K562 (cell line): ENCODE measurements at regions not wholly inside any gene's neighbourhood (a gene's known extent, or its start where the extent isn't known, plus 50 kb on each side); places are given as distances from the start of the nearest gene placed in this dataset.

Experiments
- ATAC-seq: fragments of 200-7000 bp; cut with Tn5 transposase; 3 replicates; pipeline ENCODE4 v1.9.1; 2020; ENCODE audit warnings: moderate library complexity
- BruUV-seq: library from RNA; stranded (reverse); fragments of 400-500 nt; replicated peaks from 2 replicates; lab custom pipeline; 2021; lab: Mats Ljungman, UMichigan
- CTCF ChIA-PET: fragments of 300-600 bp; formaldehyde crosslinking; extraction: SDS; loops from one replicate; lab custom pipeline; 2021; ENCODE audit warnings: low intra/inter-chr PET ratio; lab: Yijun Ruan, JAX
- POLR2A ChIA-PET: fragments of 300-600, 350-650 bp; sonication (Branson Sonifier 250); formaldehyde crosslinking; extraction: SDS; loops from one replicate; lab custom pipeline; 2021; ENCODE audit warnings: antibody characterized with exemption, inconsistent platforms; lab: Yijun Ruan, JAX
- DNase-seq, 4 experiments: peaks; one replicate each; pipeline versions ENCODE4 v3.0.0 to v3.0.0-alpha.2; 2011 to 2018; ENCODE audit warnings: low spot score in 3 of 4, mixed read lengths in 3 of 4; ENCODE audit errors: extremely low read depth in 1 of 4
- FAIRE-seq: peaks from 2 replicates; lab custom pipeline; 2011; peaks lifted over from hg19 to GRCh38; lab: Jason Lieb, UNC
- H2AFZ ChIP-seq: 2 replicates; pipeline ENCODE4 v1.6.0; 2011; ENCODE audit warnings: low read depth, low read length, control low read depth, inconsistent platforms
- H3K27ac ChIP-seq: fragments of 200-600 bp; 3 replicates; pipeline ENCODE4 v1.8.0; 2011; ENCODE audit warnings: low read depth, mild to moderate bottlenecking, control low read depth, inconsistent platforms, low read length, moderate library complexity, mixed read lengths; ENCODE audit errors: extremely low read depth
- H3K27me3 ChIP-seq, 2 experiments: fragments of 300-600 bp in 1 of 2; 2 replicates in 1 of 2; 3 replicates in 1 of 2; pipeline versions ENCODE4 v1.6.0 to v1.8.0; 2011; ENCODE audit warnings: inconsistent platforms in 2 of 2, low read length in 2 of 2, mild to moderate bottlenecking in 1 of 2, mixed read lengths in 1 of 2, moderate library complexity in 1 of 2; ENCODE audit not compliant: control insufficient read depth in 2 of 2, insufficient read depth in 2 of 2
- H3K36me3 ChIP-seq: fragments of 300-600 bp; 3 replicates; pipeline ENCODE4 v1.8.0; 2011; ENCODE audit warnings: mild to moderate bottlenecking, low read length, inconsistent platforms; ENCODE audit not compliant: control insufficient read depth, insufficient read depth
- H3K4me1 ChIP-seq, 2 experiments: fragments of 200-600 bp in 1 of 2; replicated peaks in 1 of 2; 2 replicates in 1 of 2; 3 replicates in 1 of 2; pipeline versions ENCODE4 v1.5.1 to v1.8.0; 2011; ENCODE audit warnings: inconsistent platforms in 2 of 2, low read length in 2 of 2, mild to moderate bottlenecking in 1 of 2, mixed read lengths in 1 of 2, moderate library complexity in 1 of 2; ENCODE audit not compliant: control insufficient read depth in 2 of 2, insufficient read depth in 2 of 2
- H3K4me2 ChIP-seq: 2 replicates; pipeline ENCODE4 v1.6.1; 2011; ENCODE audit warnings: low read length, control low read depth, inconsistent platforms, mixed read lengths; ENCODE audit not compliant: insufficient read depth
- H3K4me3 ChIP-seq: fragments of 200-600 bp; sonication (generic), shearing (Covaris generic); 2 replicates; pipeline ENCODE4 v1.5.1; 2016; ENCODE audit warnings: control low read depth, inconsistent platforms
- H3K79me2 ChIP-seq: fragments of 200-600 bp; 3 replicates; pipeline ENCODE4 v1.8.0; 2011; ENCODE audit warnings: low read length, inconsistent platforms; ENCODE audit not compliant: control insufficient read depth, insufficient read depth
- H3K9ac ChIP-seq, 2 experiments: 2 replicates each; pipeline versions ENCODE4 v1.6.0 to v1.6.1; 2011; ENCODE audit warnings: low read depth in 2 of 2, low read length in 2 of 2, control low read depth in 1 of 2, inconsistent platforms in 1 of 2, mild to moderate bottlenecking in 1 of 2, mixed read lengths in 1 of 2; ENCODE audit not compliant: insufficient read depth in 1 of 2
- H3K9me1 ChIP-seq: one replicate; pipeline ENCODE4 v1.6.0; 2011; ENCODE audit warnings: inconsistent platforms, mild to moderate bottlenecking, low read length, moderate library complexity; ENCODE audit not compliant: control insufficient read depth, insufficient read depth
- H3K9me3 ChIP-seq: replicated peaks from 2 replicates; pipeline ENCODE4 v1.5.1; 2011; ENCODE audit warnings: low read depth, low read length, inconsistent platforms; ENCODE audit not compliant: control insufficient read depth, insufficient read depth
- H4K20me1 ChIP-seq: replicated peaks from 2 replicates; pipeline ENCODE4 v1.6.1; 2011; ENCODE audit warnings: low read length, inconsistent platforms, mixed read lengths; ENCODE audit not compliant: control insufficient read depth, insufficient read depth
- ARID2 ChIP-seq: fragments of 450-650 bp; IDR thresholded peaks from 2 replicates; pipeline ENCODE4 v1.6.1; 2017; ENCODE audit warnings: antibody characterized with exemption, mild to moderate bottlenecking
- E4F1 ChIP-seq: fragments of 250-450 bp; sonication (Bioruptor Pico); IDR thresholded peaks from 2 replicates; pipeline ENCODE4 v1.5.0; 2021; ENCODE audit warnings: mild to moderate bottlenecking, borderline replicate concordance
- FIP1L1 ChIP-seq: fragments of 200-400 bp; formaldehyde crosslinking; IDR thresholded peaks from 2 replicates; pipeline ENCODE4 v1.6.1; 2018; ENCODE audit warnings: mild to moderate bottlenecking, low read depth, low read length; ENCODE audit not compliant: poor library complexity, severe bottlenecking
- FOXP1 ChIP-seq: sonication (generic); formaldehyde crosslinking; IDR thresholded peaks from 2 replicates; pipeline ENCODE4 v1.8.0; 2022; ENCODE audit warnings: mild to moderate bottlenecking, missing genetic modification reagents
- GATAD2B ChIP-seq: fragments of 450-650 bp; IDR thresholded peaks from 2 replicates; pipeline ENCODE4 v1.6.1; 2017; ENCODE audit warnings: mild to moderate bottlenecking, borderline replicate concordance
- ID3 ChIP-seq, 2 experiments: fragments of 250-450 bp in 1 of 2; fragments of 450-650 bp in 1 of 2; sonication (Bioruptor Pico) in 1 of 2; IDR thresholded peaks; 2 replicates each; pipeline versions ENCODE4 v1.6.1 to v1.8.0; 2016 to 2021; ENCODE audit warnings: mild to moderate bottlenecking in 2 of 2, moderate library complexity in 2 of 2, missing compliant biosample characterization in 1 of 2, missing genetic modification characterization in 1 of 2
- IRF2 ChIP-seq: sonication (generic); formaldehyde crosslinking; IDR thresholded peaks from 2 replicates; pipeline ENCODE4 v1.8.1; 2022; ENCODE audit warnings: mild to moderate bottlenecking, missing genetic modification reagents
- KDM4B ChIP-seq, 2 experiments: fragments of 450-650 bp in 1 of 2; sonication (generic) in 1 of 2; IDR thresholded peaks; 2 replicates each; pipeline ENCODE4 v1.6.1; 2016 to 2017; ENCODE audit warnings: borderline replicate concordance in 2 of 2, antibody characterized with exemption in 1 of 2, low read depth in 1 of 2, mild to moderate bottlenecking in 1 of 2
- MITF ChIP-seq: IDR thresholded peaks from 2 replicates; pipeline ENCODE4 v1.6.1; 2014; ENCODE audit warnings: antibody characterized with exemption
- PHF8 ChIP-seq: fragments of 200-600 bp; sonication (generic); IDR thresholded peaks from 2 replicates; pipeline ENCODE4 v1.6.1; 2012; ENCODE audit warnings: mixed run types, mild to moderate bottlenecking, inconsistent platforms, low read length, moderate library complexity, borderline replicate concordance
- RHOXF2B ChIP-seq: fragments of 250-450 bp; sonication (Bioruptor Pico); conservative IDR thresholded peaks from 2 replicates; pipeline ENCODE4 v1.5.1; 2021
- SIN3B ChIP-seq: fragments of 450-650 bp; IDR thresholded peaks from 2 replicates; pipeline ENCODE4 v1.6.1; 2017; ENCODE audit warnings: low read depth, mild to moderate bottlenecking, moderate library complexity
- SMARCB1 ChIP-seq: IDR thresholded peaks from 2 replicates; pipeline ENCODE4 v1.6.1; 2011; ENCODE audit warnings: improper control_type of control experiment, low read depth; ENCODE audit not compliant: insufficient read length
- SPI1 ChIP-seq: IDR thresholded peaks from 2 replicates; pipeline ENCODE4 v1.6.1; 2011; ENCODE audit warnings: low read depth, low read length, control low read depth, borderline replicate concordance
- TRIM24 ChIP-seq, 2 experiments: fragments of 450-650 bp; IDR thresholded peaks; 2 replicates each; pipeline ENCODE4 v1.6.1; 2016
- USF2 ChIP-seq: sonication (generic); formaldehyde crosslinking; IDR thresholded peaks from 2 replicates; pipeline ENCODE4 v1.5.0; 2020; ENCODE audit warnings: missing genetic modification reagents
- ZFX ChIP-seq: sonication (generic); formaldehyde crosslinking; IDR thresholded peaks from 2 replicates; pipeline ENCODE4 v1.8.0; 2022; ENCODE audit warnings: mild to moderate bottlenecking, missing genetic modification reagents, moderate library complexity
- ZNF282 ChIP-seq: sonication (generic); formaldehyde crosslinking; IDR thresholded peaks from 2 replicates; pipeline ENCODE4 v1.8.1; 2023; ENCODE audit warnings: missing genetic modification reagents
- ZNF507 ChIP-seq: conservative IDR thresholded peaks from 2 replicates; pipeline ENCODE4 v1.6.1; 2017; ENCODE audit warnings: missing genetic modification characterization, missing compliant biosample characterization
- WGBS: fragments of 100-300 bp; shearing (Covaris generic); methylation state at CpG from one replicate; pipeline ENCODE4 v1.1.6; 2016; ENCODE audit warnings: low coverage, mixed read lengths; ENCODE audit not compliant: insufficient coverage; ENCODE audit errors: missing lambda C conversion rate; 5-methylcytosine and 5-hydroxymethylcytosine counted together
- in situ Hi-C: fragments of 300-500 bp; cut with MboI; formaldehyde crosslinking; loops from 4 replicates; pipeline ENCODE4 v1.15.0; 2018; ENCODE audit warnings: inconsistent platforms, mixed read lengths
- intact Hi-C: fragments of 100-400 bp; cut with micrococcal nuclease; formaldehyde crosslinking; loops from 2 replicates; pipeline ENCODE4 v1.14.2; 2022

GRCh38 chr6:23994013-23994412, 132.0 kb upstream of the NRSN1 start (continued):
- no peak for TF ChIP-seq ZFX (CRISPR knock-in tag)
- TF ChIP-seq IRF2, result no peak
- no peak for TF ChIP-seq ID3 (CRISPR knock-in tag; IDR thresholded peaks at IDR 0.05)
- no peak for TF ChIP-seq ID3 (tag; IDR thresholded peaks at IDR 0.05)
- TF ChIP-seq ARID2, result no peak
- no peak for TF ChIP-seq ZNF507 (tag)
- TF ChIP-seq ZNF282 (CRISPR knock-in tag), result no peak
- TF ChIP-seq SPI1, result no peak
- TF ChIP-seq KDM4B (IDR thresholded peaks at IDR 0.05; ENCODE audit: borderline replicate concordance in 2 of 2, low read depth in 1 of 2), result no peak
- TF ChIP-seq FIP1L1, result no peak

GRCh38 chr6:24004062-24004461, 122.0 kb upstream of the NRSN1 start:
- POLR2A ChIA-PET, result no interaction called here
- CTCF ChIA-PET, result no interaction called here
- TF ChIP-seq PHF8 (no peak), SMARCB1 (no peak), FOXP1 (CRISPR knock-in tag) (no peak), RHOXF2B (CRISPR knock-in tag) (no peak), TRIM24 (IDR thresholded peaks at IDR 0.05) (no peak), ZFX (CRISPR knock-in tag) (no peak), E4F1 (no peak), SIN3B (no peak), GATAD2B (no peak), USF2 (CRISPR knock-in tag) (no peak), MITF (no peak)

More at GRCh38 chr6:24004062-24004461, 122.0 kb upstream of the NRSN1 start:
- Histone ChIP-seq H2AFZ (no peak overlapping the region), H3K4me3 (no peak overlapping the region), H3K79me2 (no peaks in the 10 kb centered on the region), H4K20me1 (no peaks in the 10 kb centered on the region), H3K36me3 (no peaks in the 10 kb centered on the region), H3K27ac (no peak overlapping the region), H3K27me3 (no peaks in the 10 kb centered on the region), H3K4me1 (no peaks in the 10 kb centered on the region), H3K4me2 (no peak overlapping the region), H3K9ac (no peak overlapping the region), H3K9me1 (no peaks in the 10 kb centered on the region), H3K9me3 (peaks cover 2% of the 10 kb centered on the region; the same call in 1 of the 2 replicates)
- FAIRE-seq (no peak), ATAC-seq (no peak), DNase-seq (no peak)
- intact Hi-C loops, result no loop called here
- in situ Hi-C loops, result no loop called here
- WGBS, result 0% methylated on average over 3 of the region's 3 CpGs
- BruUV-seq, result no TSS peak
